ENCODE measurements at regions not wholly inside any gene's neighbourhood (a gene's known extent, or its start where the extent isn't known, plus 50 kb on each side); places are given as distances from the start of the nearest gene placed in this dataset.

DNA sequence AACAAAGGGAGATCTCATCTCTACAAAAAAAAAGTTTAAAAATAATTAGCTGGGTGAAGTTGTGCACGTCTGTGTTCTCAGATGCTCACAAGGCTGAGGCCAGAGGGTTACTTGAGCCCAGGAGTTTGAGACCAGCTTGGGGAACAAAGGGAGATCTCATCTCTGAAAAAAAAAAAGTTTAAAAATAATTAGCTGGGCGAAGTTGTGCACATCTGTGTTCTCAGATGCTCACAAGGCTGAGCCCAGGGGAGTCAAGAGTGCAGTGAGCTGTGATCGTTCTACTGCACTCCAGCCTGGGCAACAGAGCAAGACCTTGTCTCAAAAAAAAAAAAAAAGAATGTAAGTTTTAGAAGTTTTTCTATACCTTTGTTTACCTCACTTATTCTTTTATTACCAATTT is 127.3 kb downstream of the FGF9 start:
- Histone ChIP-seq H3K9me3 (ENCODE audit: insufficient read depth, low read depth, low read length) (no peaks in the 10 kb centered on the region; the same call in 1 of the 2 replicates), H3K36me3 (ENCODE audit: insufficient read depth, low read length) (no peaks in the 10 kb centered on the region), H3K9me2 (replicated peaks; ENCODE audit: low read depth, low read length) (no peaks in the 10 kb centered on the region), H3F3A (ENCODE audit: low read depth) (no peaks in the 10 kb centered on the region), H2AFZ (ENCODE audit: low read length) (no peak overlapping the region), H3K4me1 (ENCODE audit: insufficient read depth, low read length, poor library complexity, severe bottlenecking) (no peaks in the 10 kb centered on the region), H3K4me3 (ENCODE audit: low read length, poor library complexity, severe bottlenecking) (no peak overlapping the region), H3K27me3 (ENCODE audit: insufficient read depth, low read length, poor library complexity, severe bottlenecking) (no peaks in the 10 kb centered on the region), H3K4me2 (ENCODE audit: low read depth, low read length, poor library complexity, severe bottlenecking) (no peak overlapping the region), H3K79me2 (ENCODE audit: insufficient read depth, low read length) (no peaks in the 10 kb centered on the region), H3K9ac (ENCODE audit: low read depth, low read length, poor library complexity, severe bottlenecking) (no peak overlapping the region), H4K20me1 (ENCODE audit: insufficient read depth, low read length, poor library complexity, severe bottlenecking) (no peaks in the 10 kb centered on the region)
- no peak for TF ChIP-seq EZH2phosphoT487 (IDR thresholded peaks at IDR 0.05; ENCODE audit: borderline replicate concordance)
- TF ChIP-seq CTCF (conservative IDR thresholded peaks at IDR 0.05; ENCODE audit: low read length): no peak

DNA sequence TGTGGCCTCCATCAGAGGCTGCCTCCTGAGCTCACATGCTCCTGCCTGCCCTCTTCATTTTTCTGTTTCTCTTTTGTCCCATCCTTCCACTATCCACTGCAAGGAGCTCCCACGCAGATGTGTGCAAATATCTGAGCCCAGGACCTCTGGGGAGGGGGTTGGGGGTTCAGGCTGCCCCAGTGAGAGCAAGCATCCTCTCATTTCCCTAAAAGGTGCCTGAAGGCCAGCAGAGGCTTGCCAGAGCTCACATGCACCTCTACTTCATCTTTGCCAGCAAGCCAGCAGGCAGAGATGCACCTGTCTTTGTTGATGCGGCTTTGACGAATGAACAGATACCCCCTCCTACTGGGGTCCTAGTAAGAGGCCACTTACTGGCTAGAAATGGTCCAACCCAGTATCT is 128.8 kb downstream of the FGF9 start:
- Histone ChIP-seq H3K9ac (ENCODE audit: low read depth, low read length, poor library complexity, severe bottlenecking) (no peak overlapping the region), H3K36me3 (ENCODE audit: insufficient read depth, low read length) (no peaks in the 10 kb centered on the region), H3K9me3 (ENCODE audit: insufficient read depth, low read depth, low read length) (no peaks in the 10 kb centered on the region; the same call in 1 of the 2 replicates)

GRCh38 chr13:21800837-21801616 is 130.2 kb downstream of the FGF9 start:
- no peaks in the 10 kb centered on the region for H3K79me2 ChIP-seq (ENCODE audit: insufficient read depth, low read length)
- H3K4me1 ChIP-seq (ENCODE audit: insufficient read depth, low read length, poor library complexity, severe bottlenecking): no peaks in the 10 kb centered on the region
- no peak overlapping the region for H3K4me3 ChIP-seq (ENCODE audit: low read length, poor library complexity, severe bottlenecking)
- H3K4me2 ChIP-seq (ENCODE audit: low read depth, low read length, poor library complexity, severe bottlenecking): no peak overlapping the region
- no peak overlapping the region for H3K9ac ChIP-seq (ENCODE audit: low read depth, low read length, poor library complexity, severe bottlenecking)
- TF ChIP-seq CTCF (conservative IDR thresholded peaks at IDR 0.05; ENCODE audit: low read length) (no peak), EZH2phosphoT487 (IDR thresholded peaks at IDR 0.05; ENCODE audit: borderline replicate concordance) (no peak)
- no peaks in the 10 kb centered on the region for H3K27me3 ChIP-seq (ENCODE audit: insufficient read depth, low read length, poor library complexity, severe bottlenecking)
- H3K9me2 ChIP-seq (replicated peaks; ENCODE audit: low read depth, low read length): no peaks in the 10 kb centered on the region
- H3K36me3 ChIP-seq (ENCODE audit: insufficient read depth, low read length): no peaks in the 10 kb centered on the region
- no peak overlapping the region for H2AFZ ChIP-seq (ENCODE audit: low read length)
- no peaks in the 10 kb centered on the region; the same call in 1 of the 2 replicates for H3K9me3 ChIP-seq (ENCODE audit: insufficient read depth, low read depth, low read length)
- no peaks in the 10 kb centered on the region for H3F3A ChIP-seq (ENCODE audit: low read depth)
- no peaks in the 10 kb centered on the region for H4K20me1 ChIP-seq (ENCODE audit: insufficient read depth, low read length, poor library complexity, severe bottlenecking)

More for the DNA sequence above, 128.8 kb downstream of the FGF9 start:
- Histone ChIP-seq H3K4me3 (ENCODE audit: low read length, poor library complexity, severe bottlenecking) (no peak overlapping the region), H3K4me1 (ENCODE audit: insufficient read depth, low read length, poor library complexity, severe bottlenecking) (no peaks in the 10 kb centered on the region), H3K4me2 (ENCODE audit: low read depth, low read length, poor library complexity, severe bottlenecking) (no peak overlapping the region), H3F3A (ENCODE audit: low read depth) (no peaks in the 10 kb centered on the region), H2AFZ (ENCODE audit: low read length) (no peak overlapping the region), H3K27me3 (ENCODE audit: insufficient read depth, low read length, poor library complexity, severe bottlenecking) (no peaks in the 10 kb centered on the region), H3K79me2 (ENCODE audit: insufficient read depth, low read length) (no peaks in the 10 kb centered on the region), H3K9me2 (replicated peaks; ENCODE audit: low read depth, low read length) (no peaks in the 10 kb centered on the region), H4K20me1 (ENCODE audit: insufficient read depth, low read length, poor library complexity, severe bottlenecking) (no peaks in the 10 kb centered on the region)
- no peak for TF ChIP-seq CTCF (conservative IDR thresholded peaks at IDR 0.05; ENCODE audit: low read length)
- TF ChIP-seq EZH2phosphoT487 (IDR thresholded peaks at IDR 0.05; ENCODE audit: borderline replicate concordance): no peak
